Stomach (tissue), 8 donors: ENCODE measurements at regions not wholly inside any gene's neighbourhood (a gene's known extent, or its start where the extent isn't known, plus 50 kb on each side); places are given as distances from the start of the nearest gene placed in this dataset.
A peak's percentile ranks its signal among the peaks of the same experiment; 100 is the strongest.

Experiments used
- DNase-seq, 2 donors: peaks; one replicate each; pipeline versions ENCODE4 v3.0.0 to v3.0.0-alpha.2; 2013 to 2019
- H3K27ac ChIP-seq, 5 donors: fragments of 200-600 bp in 4 of 5; sonication (generic) in 4 of 5; one replicate each; pipeline ENCODE4 v1.5.1; 2013 to 2019; ENCODE audit warnings: mild to moderate bottlenecking in 1 of 5, moderate library complexity in 1 of 5
- H3K27me3 ChIP-seq, 3 donors: fragments of 200-600 bp; sonication (generic); one replicate each; pipeline ENCODE4 v1.5.1; 2017 to 2019; ENCODE audit warnings: mixed run types in 1 of 3
- H3K36me3 ChIP-seq, 4 donors: fragments of 200-600 bp; sonication (generic); 1 replicate in 3 of 4; 2 replicates in 1 of 4; pipeline ENCODE4 v1.5.1; 2016 to 2019
- H3K4me1 ChIP-seq, 4 donors: fragments of 200-600 bp; sonication (generic); one replicate each; pipeline ENCODE4 v1.5.1; 2016 to 2019
- H3K4me3 ChIP-seq, 4 donors: fragments of 200-600 bp; sonication (generic) in 3 of 4; one replicate each; pipeline ENCODE4 v1.5.1; 2016 to 2019; ENCODE audit warnings: mild to moderate bottlenecking in 1 of 4
- H3K9me3 ChIP-seq, 4 donors: fragments of 200-600 bp; sonication (generic); one replicate each; pipeline ENCODE4 v1.5.1; 2016 to 2019
- EP300 ChIP-seq: sonication (generic); formaldehyde crosslinking; IDR thresholded peaks from one replicate; pipeline ENCODE4 v1.6.1; 2017; ENCODE audit warnings: antibody characterized with exemption
- POLR2A ChIP-seq, 4 donors: fragments of 450-650 bp; IDR thresholded peaks; one replicate each; pipeline ENCODE4 v1.6.1; 2016; ENCODE audit warnings: antibody characterized with exemption in 4 of 4, control low read depth in 2 of 4, mild to moderate bottlenecking in 1 of 4, moderate library complexity in 1 of 4
- POLR2AphosphoS5 ChIP-seq, 3 donors: sonication (generic); formaldehyde crosslinking; IDR thresholded peaks; one replicate each; pipeline ENCODE4 v1.6.1; 2016; ENCODE audit warnings: antibody characterized with exemption in 3 of 3
- WGBS, 5 donors: extraction: QIAGEN DNeasy Blood & Tissue Kit in 3 of 5; methylation state at CpG; one replicate each; pipeline versions ENCODE4 v1.1.5 to v1.1.7; 2013 to 2018; 5-methylcytosine and 5-hydroxymethylcytosine counted together
- intact Hi-C: fragments of 100-400 bp; cut with DNase I; formaldehyde crosslinking; loops from one replicate; pipeline ENCODE4 v1.15.1; 2023; ENCODE audit warnings: low total_unique reads
- TF ChIP-seq, protein P1 (sequence below), 7 experiments: fragments of 450-650 bp in 4 of 7; fragments of 200-600 bp in 3 of 7; sonication (generic) in 3 of 7; IDR thresholded peaks; one replicate each; pipeline ENCODE4 v1.5.1; 2016 to 2019; ENCODE audit warnings: antibody characterized with exemption in 7 of 7, control low read depth in 2 of 7, mild to moderate bottlenecking in 1 of 7
- donor health status: healthy with polysubstance abuse.
- donor health status: Bipolar disorder and iron deficiency.
- donor health status: healthy.

DNA sequence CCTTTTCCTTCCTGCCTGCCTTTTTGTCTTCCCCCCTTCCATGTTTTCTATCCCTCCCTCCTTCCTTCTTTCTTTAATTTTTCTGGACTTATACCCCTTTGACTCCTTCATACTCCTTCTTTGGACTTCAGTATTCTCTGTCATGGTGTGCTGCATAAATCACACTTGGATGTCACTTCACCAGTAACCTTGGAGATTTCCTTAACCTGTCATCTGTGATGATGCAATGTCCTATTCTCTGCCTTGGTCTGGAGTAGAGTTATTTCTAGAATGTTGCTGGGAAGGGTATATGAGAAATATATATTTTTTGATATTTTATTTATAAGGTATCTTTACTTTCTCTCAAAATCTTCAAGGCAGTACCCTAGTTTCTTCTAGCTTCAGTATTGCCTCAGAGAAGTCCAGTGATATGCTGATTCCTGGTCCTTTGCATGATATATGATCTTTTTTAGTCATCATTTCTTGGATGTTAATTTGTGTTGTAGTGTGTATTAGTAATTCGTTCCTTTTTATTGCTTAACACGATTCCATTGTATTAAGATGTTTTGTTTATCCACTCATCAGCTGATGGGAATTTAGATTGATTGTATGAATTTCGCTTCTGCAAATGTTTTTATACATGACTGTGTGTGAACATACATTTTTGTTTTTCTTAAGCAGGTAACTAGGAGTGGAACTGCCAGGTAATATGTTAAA, 206.9 kb upstream of the MBL2 start:
- Histone ChIP-seq H3K27ac (no peak overlapping the region), H3K36me3 (no peaks in the 10 kb centered on the region), H3K27me3 (no peaks in the 10 kb centered on the region), H3K4me1 (no peaks in the 10 kb centered on the region), H3K4me3 (no peak overlapping the region), H3K9me3 (no peaks in the 10 kb centered on the region)
- WGBS, 5 donors: 78 to 89% (median 87%) methylated on average over 3 of the region's 3 CpGs
- TF ChIP-seq, protein P1, sequence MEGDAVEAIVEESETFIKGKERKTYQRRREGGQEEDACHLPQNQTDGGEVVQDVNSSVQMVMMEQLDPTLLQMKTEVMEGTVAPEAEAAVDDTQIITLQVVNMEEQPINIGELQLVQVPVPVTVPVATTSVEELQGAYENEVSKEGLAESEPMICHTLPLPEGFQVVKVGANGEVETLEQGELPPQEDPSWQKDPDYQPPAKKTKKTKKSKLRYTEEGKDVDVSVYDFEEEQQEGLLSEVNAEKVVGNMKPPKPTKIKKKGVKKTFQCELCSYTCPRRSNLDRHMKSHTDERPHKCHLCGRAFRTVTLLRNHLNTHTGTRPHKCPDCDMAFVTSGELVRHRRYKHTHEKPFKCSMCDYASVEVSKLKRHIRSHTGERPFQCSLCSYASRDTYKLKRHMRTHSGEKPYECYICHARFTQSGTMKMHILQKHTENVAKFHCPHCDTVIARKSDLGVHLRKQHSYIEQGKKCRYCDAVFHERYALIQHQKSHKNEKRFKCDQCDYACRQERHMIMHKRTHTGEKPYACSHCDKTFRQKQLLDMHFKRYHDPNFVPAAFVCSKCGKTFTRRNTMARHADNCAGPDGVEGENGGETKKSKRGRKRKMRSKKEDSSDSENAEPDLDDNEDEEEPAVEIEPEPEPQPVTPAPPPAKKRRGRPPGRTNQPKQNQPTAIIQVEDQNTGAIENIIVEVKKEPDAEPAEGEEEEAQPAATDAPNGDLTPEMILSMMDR (IDR thresholded peaks at IDR 0.05): no peak
- no peak for TF ChIP-seq POLR2A (IDR thresholded peaks at IDR 0.05)
- no peak for TF ChIP-seq POLR2AphosphoS5 (IDR thresholded peaks at IDR 0.05)
- no peak for TF ChIP-seq EP300
- DNase-seq: no peak
- intact Hi-C loops: no loop called here

DNA sequence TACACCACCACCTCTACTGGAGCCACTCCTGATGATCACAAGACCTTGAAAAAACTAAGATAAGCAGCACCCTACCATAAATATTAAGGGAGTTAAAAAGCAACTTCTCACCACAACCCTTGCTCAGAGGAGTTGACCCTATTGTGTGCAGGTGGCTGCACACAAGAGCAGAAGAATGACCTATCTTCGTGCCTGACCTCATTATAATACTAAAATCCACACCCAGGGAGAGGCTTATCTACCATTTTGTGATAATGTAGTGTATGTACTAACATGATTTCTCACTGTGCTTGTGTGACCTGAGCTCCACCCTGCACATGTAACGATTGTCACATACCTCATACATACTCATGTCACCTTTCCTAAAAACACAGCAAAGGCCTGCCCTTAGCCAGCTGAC, 205.0 kb upstream of the MBL2 start:
- TF ChIP-seq POLR2A (IDR thresholded peaks at IDR 0.05) (no peak), EP300 (no peak), POLR2AphosphoS5 (IDR thresholded peaks at IDR 0.05) (no peak)
- TF ChIP-seq, protein P1 (IDR thresholded peaks at IDR 0.05): no peak
- intact Hi-C loops: no loop called here
- DNase-seq: peak in 1 of 2 donors; percentile 41
- H3K27me3 ChIP-seq: no peaks in the 10 kb centered on the region
- H3K36me3 ChIP-seq: no peaks in the 10 kb centered on the region
- no peak overlapping the region for H3K4me3 ChIP-seq
- 22 to 60% (median 50%) methylated on average over 2 of the region's 2 CpGs for WGBS, 5 donors
- H3K27ac ChIP-seq: no peak overlapping the region
- H3K9me3 ChIP-seq: peaks cover 0 to 10% (median 0%) of the 10 kb centered on the region in 4 donors
- no peaks in the 10 kb centered on the region for H3K4me1 ChIP-seq

GRCh38 chr10:52967806-52968795, 195.5 kb upstream of the MBL2 start:
- TF ChIP-seq EP300 (no peak), POLR2A (IDR thresholded peaks at IDR 0.05) (no peak), POLR2AphosphoS5 (IDR thresholded peaks at IDR 0.05) (no peak)
- TF ChIP-seq, protein P1 (IDR thresholded peaks at IDR 0.05): no peak
- DNase-seq: no peak
- no peak overlapping the region for H3K4me3 ChIP-seq
- H3K27me3 ChIP-seq: no peaks in the 10 kb centered on the region
- H3K36me3 ChIP-seq: no peaks in the 10 kb centered on the region
- no peaks in the 10 kb centered on the region for H3K4me1 ChIP-seq
- WGBS, 5 donors: 81 to 90% (median 84%) methylated on average over 4 of the region's 4 CpGs
- no peak overlapping the region for H3K27ac ChIP-seq
- intact Hi-C loops: no loop called here
- H3K9me3 ChIP-seq: no peaks in the 10 kb centered on the region

DNA sequence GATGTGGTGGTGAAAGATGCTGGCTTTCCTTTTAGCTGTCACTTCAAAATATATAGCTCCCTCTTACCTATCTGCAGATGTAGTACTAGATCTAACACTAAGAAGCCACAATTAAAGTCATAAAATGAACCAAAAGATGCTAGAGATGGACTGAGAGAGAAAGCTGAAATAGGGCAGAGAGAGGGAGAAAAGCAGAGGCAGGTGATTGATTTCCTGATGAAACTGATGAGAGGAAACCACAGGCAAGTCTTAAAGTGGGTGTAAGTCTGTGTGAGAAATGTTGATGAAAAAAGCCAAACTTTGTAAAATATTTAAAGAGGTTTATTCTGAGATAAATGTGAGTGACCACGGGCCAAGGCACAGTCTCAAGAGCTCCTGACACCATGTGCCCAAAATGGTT, 194.3 kb upstream of the MBL2 start:
- Histone ChIP-seq H3K27ac (no peak overlapping the region), H3K9me3 (no peaks in the 10 kb centered on the region), H3K36me3 (no peaks in the 10 kb centered on the region), H3K4me1 (no peaks in the 10 kb centered on the region), H3K27me3 (no peaks in the 10 kb centered on the region), H3K4me3 (no peak overlapping the region)
- intact Hi-C loops: no loop called here
- no peak for TF ChIP-seq POLR2AphosphoS5 (IDR thresholded peaks at IDR 0.05)
- no peak for TF ChIP-seq EP300
- TF ChIP-seq POLR2A (IDR thresholded peaks at IDR 0.05): no peak
- TF ChIP-seq, protein P1 (IDR thresholded peaks at IDR 0.05): no peak
- 83 to 94% (median 93%) methylated on average over 1 of the region's 1 CpG for WGBS, 5 donors
- no peak for DNase-seq
